NCI-H446 (cell line): ENCODE measurements at regions not wholly inside any gene's neighbourhood (a gene's known extent, or its start where the extent isn't known, plus 50 kb on each side); places are given as distances from the start of the nearest gene placed in this dataset.
"Not testable (repeated sequence)": the region's sequence is repeated elsewhere in the genome, so short reads cannot be mapped to it uniquely, and the experiment has no call there.

Experiments used
- DNase-seq, 2 experiments: peaks; one replicate each; lab custom pipeline; 2025; lab: John Stamatoyannopoulos, UW

DNA sequence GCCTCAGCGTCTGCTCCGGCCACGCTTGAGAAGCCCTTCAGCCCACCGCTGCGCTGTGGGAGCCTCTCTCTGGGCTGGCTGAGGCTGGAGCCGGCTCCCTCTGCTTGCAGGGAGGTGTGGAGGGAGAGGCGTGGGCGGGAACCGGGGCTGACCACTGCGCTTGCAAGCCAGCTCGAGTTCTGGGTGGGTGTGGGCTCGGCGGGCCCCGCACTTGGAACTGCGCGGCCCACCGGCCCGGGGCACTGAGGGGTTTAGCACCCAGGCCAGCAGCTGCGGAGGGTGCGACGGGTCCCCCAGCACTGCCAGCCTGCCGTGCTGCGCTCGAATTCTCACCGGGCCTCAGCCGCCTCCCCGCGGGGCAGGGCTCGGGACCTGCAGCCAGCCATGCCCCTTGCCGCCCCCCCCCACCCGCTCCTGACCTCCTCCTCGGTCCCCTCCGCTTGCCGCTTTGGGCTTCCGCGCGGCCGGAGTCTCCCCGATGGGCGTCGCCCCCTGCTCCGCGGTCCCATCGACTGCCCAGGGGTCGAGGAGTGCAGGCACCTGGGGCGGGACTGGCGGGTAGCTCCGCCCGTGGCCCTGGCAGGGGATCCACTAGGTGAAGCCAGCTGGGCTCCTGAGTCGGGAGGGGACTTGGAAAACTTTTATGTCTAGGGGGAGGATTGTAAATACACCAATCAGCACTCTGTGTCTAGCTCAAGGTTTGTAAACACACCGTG, 106.7 kb downstream of the RAP2B start:
- no peak for DNase-seq

DNA sequence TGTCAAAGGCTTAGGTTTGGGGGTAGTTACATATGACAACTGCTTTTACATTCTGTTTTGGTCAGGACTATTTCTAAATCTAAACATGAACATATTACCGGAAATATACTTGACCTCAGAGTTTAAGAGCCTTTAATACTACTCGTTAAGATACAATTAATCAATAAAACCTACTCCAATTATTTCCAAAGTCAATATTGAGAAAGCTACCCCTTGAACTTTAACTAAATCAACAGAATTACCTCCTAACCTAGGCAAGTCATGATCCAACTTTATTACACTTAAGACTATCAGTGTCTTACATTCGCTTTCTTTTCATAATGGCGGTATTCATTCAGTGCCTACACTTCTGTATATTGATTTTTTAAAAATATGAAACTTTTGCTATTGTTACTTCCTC, 107.7 kb downstream of the RAP2B start:
- DNase-seq = no peak

DNA sequence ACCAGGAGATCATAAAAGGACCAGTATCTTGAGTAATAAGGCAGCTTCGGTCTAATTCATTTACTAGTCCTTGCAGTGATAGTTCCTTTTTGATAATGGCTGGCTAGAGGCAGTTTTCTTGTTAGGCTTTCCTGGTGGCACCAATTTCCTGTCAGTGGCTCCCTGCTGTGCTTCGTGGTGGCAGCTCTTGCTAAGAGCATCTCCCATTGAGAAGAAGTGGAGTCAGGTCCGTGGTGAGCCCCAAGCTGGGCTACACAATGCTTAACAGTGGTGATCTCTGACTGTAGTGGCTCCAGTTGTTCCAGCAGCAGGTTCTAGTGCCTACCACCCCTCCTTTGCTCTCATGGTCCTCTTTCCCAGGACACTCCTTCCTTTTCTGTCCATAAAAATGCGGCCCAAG, 111.2 kb downstream of the RAP2B start:
- DNase-seq = no peak

DNA sequence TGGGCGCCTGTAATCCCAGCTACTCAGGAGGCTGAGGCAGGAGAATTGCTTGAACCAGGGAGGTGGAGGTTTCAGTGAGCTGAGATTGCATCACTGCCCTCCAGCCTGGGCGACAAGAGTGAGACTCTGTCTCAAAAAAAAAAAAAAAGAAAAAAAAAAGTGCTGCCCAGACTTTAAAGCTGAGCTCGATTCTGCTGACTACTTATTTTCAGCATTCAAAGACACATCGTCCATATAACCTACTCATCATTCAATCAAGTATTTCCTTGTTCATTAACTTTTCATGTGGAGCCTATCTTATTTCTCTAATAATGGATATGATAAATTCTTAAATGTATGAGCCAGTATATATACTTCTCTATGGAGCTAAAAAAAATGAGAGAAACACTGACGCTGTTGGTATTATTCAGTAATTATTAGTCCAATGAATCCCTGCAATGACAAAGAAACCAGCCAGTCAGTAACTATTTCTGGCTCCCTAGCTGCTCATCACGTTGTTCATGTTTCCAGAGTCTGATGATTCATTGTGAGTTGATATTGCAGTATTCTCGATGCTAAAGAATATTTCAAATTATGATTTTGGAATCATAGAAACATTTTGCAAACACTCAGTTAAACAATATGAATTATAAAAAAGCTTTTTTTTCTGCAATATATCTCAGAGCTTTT, 111.9 kb downstream of the RAP2B start:
- DNase-seq = no peak

DNA sequence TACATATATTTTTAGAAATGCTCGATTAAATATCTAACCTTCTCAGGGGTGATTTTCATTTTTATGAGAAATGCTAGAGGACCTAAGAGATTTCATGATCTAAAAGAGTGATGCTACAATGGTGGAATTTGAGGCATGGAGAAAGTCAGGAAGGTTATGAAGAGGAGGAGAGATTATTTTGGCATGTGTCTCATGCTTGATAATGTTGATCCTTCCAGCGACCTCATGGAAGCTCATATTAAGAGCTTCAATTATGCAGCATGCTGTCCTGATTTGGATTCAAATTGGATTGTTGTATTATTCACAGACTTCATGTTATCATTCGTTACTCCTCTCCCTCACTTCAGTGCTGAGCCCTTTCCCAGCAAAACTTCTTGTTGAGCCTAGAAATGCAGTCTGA, 112.5 kb downstream of the RAP2B start:
- DNase-seq = no peak

DNA sequence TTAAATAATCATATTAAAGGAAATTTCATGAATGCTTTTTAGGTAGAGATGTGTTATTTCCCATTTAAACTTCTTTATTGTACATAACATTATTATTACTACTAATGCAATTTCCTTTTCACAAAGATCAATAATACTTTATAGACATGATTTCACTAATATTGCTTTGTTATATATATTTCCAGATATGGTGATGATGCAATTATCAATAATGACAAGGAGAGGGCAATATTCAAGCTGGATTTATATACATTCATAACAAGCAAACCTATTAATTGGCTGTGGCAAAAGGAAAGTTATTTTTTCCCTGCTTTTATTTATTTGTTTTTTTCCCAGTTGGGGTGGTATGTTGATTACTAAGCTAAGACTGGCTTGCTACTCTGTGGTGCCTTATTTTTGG, 113.5 kb downstream of the RAP2B start:
- no peak for DNase-seq

DNA sequence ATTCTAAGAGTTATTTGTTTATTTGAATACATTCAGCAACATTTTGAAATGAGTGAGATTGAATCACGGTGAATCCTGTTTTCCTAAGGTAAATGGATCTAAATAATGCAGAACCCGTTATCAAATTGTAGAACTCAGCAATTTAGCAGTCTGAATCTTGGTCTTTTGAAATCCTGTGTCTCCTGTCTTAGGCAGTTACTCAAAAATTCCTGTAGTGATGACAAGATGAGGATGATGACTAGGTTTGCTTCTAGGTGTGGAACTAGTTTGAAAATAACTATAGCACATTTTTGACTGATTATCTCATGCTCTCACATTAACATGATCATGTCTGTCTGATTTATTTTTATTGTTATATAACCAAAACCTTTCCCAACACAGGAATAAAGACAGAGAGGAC, 115.0 kb downstream of the RAP2B start:
- no peak for DNase-seq

DNA sequence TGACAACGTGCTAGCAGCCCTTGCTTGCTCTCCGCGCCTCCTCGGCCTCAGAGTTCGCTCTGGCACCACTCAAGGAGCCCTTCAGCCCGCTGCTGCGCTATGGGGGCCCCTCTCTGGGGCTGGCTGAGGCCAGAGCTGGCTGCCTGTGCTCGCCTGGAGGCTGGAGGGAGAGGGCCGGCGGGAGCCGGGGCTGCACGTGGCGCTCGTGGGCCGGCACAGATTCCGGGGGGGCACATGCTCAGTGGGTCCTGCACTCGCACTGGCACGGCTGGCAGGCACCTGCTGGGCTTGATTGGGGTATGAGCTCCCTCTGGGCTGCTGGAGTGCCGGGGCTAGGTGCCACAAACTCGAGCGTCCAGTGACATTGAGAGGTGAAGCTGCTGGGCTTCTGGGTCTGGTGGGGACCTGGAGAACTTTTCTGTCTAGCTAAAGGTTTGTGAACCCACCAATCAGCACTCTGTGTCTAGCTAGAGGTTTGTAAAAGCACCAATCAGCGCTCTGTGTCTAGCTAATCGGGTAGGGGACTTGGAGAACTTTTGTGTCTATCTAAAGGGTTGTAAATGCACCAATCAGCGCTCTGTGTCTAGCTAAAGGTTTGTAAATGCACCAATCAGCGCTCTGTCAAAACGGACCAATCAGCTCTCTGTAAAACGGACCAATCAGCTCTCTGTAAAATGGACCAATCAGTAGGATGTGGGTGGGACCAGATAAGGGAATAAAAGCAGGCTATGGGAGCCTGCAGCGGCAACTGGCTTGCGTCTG, 119.4 kb downstream of the RAP2B start:
- DNase-seq = not testable (repeated sequence)

DNA sequence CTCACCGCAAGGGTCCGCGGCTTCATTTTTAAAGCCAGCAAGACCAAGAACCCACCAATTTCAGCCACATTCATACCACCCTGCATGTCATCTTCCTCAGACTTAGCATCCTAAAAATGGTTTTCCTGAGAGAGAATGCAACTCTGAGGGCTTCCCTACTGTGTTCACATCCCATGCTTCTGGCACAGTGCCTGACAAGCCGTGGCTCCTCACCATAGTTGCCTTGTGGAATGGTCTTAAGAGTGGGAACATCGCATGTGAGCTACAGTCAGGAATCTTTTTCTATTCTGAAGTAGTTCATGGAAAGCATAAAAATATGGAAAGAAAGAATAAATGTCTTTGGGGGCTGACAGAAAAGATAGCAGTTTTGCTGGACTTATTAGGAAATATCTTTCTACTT, 120.3 kb downstream of the RAP2B start:
- DNase-seq = no peak

DNA sequence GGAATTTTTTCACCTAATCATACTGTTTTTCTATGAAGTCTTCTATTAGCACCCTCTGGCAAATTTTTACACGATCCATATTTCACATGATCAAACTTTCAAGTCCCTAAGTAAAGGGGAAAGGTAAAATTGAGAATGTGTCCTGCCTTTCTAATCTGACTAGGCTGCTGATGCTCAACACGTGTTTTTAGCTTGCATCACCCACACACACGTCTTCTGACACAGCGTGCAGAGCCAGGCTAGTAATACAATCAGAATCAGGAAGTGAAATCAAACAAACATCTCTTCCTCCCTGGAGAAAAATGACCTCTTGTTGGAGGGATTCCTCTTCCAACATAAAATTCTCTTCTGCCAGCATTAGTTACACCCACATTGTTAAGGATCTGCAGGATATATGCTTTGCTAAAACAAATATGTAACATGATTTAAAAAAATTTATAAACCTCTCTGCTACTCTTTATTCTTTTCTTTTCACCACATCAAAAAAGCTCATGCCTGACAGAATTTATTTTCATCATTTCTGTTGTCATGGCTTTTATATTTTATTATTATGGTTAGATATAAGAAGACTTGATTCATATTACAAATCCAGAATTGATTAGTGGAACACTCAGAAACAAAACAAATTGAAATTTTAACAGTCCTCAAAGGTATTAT, 122.4 kb downstream of the RAP2B start:
- DNase-seq = no peak

DNA sequence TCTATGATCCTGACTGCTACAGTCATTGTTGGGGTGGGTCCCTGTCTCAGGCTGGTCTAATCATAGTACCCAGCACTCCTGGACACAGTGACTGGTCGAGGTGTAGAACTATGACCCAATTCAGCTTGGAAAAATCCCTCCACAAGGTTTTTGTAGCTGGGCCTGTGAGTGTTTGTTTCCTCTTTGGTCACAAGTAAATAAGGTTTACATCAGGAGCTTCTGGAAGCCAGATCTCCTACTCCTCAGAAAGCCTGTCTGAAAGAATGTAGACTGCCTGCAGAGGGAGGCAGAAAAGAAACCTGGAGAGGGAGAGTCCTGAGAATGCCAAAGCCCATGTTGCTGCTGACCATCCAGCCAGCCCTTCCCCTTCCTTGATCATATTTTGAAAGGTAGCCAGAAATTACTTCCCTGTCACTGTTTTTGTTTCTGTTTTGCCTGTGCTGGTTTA, 123.2 kb downstream of the RAP2B start:
- DNase-seq = no peak

DNA sequence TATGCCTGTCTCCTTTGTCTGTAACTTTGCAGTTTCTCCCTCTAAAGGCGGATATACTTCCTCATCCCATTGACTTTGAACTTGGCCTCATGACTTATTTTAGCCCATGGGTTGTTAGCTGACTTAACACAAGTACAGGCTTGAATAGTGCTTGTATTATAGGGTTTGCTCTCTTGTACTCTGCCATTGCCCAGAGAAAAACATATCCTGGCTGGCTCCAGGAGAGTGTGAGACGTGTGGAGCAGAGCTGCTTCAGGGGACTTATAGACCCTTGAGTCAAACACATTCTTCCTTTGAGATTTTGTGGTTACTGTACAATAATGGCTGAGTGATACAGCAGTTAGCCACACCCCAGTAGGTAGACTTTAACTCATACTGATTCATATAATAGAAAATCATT, 124.0 kb downstream of the RAP2B start:
- no peak for DNase-seq

DNA sequence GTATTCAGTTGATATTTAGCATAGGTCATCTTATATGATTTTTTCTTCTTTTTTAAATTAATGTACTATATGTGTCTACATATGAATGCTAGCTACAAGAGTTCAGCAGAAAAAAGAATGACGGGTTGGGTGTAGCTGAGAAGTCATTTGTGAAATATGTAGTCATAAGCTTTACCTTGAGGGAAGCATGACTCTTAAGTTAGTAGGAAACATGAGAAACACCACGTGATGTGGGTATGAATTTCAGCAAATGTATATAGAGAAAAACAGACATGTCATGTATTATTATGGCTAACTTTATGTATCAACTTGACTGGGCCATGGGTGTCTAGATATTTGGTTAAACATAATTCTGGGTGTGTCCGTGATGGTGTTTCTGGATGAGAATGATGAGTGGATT, 125.0 kb downstream of the RAP2B start:
- no peak for DNase-seq

DNA sequence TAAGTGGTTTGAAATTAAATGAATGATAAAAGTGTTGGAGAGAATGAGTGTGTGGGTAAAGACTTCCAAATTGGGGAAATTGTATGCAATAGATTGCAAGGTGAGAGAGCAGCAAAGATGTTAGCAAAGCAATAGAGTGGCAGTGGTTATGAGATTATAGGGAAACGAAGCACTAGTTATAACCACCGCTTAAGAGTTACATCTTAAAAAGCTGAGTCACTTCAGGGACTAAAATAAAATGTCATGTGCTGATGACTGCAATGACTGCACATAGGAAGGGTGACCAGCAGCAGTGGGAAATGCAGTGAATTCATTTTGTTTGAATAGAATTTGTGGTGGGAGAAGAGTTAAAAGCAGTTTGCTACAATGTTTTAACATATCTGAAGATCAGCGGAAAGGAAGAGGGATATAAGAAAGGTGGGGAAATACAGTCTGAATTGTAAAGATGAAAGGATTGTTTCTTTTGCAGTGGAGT, 127.3 kb downstream of the RAP2B start:
- no peak for DNase-seq

DNA sequence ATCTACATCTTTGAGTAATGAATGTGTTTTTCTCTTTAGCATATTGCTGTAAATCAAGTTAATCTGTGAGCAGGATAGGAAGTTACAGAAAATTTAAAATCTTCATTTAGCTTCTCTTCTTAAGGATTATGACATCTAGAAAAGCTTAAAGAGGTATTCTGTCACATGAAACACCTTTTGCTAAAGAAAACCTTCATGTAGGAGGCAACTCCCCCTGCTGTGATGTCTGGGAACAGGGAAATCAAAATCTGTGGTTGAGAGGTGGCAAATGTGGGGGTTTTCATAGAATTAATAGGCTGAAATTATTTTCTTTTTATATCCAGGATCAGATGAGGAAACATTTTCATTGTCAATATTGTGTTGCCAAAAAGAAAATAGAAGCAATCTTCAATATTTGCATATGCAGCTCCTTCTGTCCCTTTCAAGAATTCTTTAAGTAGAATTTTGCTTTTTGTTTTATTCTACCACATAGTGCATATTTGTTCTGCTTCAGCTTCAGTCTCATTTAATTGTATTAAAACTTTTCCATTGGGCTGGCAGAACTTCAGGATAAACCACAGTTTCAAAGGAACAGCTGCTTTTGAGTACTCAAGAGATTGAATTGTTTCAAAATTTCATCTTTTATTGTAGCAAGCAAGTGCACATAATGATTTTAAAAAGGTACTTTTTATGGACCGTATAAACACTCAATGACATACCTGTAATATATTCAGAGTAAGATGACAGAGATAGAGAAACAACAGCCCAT, 128.4 kb downstream of the RAP2B start:
- DNase-seq = no peak

DNA sequence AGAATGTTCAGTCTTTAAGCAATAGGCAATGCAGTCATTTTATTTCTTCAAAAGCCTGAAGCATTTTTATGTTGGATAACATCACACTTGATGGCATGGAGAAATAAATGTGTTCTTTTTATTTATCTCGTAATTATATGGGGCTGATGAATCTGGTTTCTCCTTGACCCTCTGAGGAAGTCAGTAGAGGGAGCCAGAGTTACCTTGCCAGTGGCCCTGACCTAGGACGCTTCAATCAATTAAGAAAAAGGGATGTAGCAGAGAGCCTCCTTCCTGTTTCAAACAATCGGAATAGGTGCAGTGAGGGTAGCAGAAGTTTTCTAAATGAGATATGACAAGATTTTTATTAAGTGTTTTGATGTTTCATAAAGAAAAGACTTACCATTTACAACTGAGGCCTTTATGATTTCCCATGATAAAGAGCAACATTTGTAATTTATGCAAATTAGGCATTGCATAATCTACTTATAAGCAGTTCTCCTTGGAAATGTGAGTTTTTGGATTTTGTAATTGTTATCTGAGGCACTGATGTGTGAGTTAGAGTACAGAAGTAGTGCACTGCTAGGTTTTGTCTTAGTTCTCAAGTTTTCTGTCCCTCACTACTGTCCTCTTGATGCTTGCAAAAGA, 129.1 kb downstream of the RAP2B start:
- no peak for DNase-seq

DNA sequence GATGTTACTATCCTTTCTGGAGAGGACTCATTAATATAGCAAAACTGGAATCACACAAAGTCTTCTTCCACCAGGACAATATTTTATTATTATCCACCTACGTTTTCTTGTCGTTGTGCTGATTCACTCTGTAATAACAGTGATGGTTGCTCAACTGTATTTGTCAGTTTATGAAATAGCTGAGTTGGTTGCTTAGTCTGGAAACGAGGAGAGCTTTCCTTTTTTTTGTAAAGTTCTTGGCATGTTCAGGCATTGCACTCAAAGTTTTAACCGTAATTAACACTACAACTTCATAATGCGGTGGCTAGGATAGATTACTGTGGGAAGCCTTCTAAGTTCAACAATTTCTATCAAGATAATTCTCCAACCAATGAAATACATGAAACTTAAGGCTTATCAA, 131.2 kb downstream of the RAP2B start:
- no peak for DNase-seq

DNA sequence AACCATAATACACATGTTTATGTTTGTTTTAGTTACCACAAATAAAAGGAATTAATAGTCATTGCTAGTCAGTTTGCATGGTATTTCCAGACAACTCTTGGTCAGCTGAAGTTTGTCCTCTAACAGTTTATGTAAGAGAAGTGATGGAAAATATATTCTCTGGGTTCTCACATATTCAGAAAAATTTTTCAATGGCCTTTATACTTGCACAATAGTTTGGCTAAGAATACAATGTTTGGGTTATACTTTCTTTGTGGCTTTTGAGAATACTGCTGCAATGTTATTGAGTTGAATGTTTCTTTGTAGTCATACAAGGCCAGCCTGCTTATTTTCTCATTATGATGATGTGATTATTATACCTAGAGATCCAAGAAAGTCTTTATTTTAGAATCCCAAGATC, 133.9 kb downstream of the RAP2B start:
- DNase-seq = no peak

DNA sequence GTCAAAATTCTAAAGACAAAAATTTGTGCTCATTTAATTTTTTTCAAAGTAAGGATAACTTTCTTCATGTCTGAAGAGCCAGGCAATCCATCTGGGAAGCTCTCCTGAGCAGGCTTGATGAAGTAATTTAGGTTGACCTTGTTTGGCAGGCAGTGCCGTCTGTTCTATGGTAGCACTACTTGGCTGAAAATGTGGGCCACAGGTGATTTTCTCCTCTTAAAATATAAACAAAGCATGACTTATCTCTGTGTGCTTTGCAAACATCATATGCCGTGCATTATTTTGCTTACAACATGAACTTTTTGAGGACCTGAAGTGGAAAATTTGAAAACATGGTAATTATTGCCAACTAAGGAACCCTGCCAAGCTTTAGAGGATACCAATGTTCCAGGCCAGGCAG, 143.2 kb downstream of the RAP2B start:
- DNase-seq = no peak

DNA sequence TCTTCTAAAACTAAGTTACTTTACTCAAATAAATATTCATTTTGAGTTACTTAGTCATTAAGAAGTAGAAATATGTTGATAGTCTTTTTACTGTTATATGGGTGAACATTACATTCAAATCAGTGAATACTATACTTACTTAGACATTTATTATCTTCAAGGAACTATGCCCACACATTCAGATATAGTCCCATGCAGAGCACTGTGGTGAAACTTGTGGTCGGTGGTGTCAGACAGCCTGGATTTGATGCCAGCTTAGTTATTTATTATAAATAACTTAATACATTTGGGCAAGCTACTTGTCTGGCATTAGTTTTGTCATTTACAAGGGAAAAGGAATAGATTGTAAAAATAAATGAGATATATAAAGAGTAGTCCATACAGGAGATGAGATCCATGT, 149.5 kb downstream of the RAP2B start:
- no peak for DNase-seq

DNA sequence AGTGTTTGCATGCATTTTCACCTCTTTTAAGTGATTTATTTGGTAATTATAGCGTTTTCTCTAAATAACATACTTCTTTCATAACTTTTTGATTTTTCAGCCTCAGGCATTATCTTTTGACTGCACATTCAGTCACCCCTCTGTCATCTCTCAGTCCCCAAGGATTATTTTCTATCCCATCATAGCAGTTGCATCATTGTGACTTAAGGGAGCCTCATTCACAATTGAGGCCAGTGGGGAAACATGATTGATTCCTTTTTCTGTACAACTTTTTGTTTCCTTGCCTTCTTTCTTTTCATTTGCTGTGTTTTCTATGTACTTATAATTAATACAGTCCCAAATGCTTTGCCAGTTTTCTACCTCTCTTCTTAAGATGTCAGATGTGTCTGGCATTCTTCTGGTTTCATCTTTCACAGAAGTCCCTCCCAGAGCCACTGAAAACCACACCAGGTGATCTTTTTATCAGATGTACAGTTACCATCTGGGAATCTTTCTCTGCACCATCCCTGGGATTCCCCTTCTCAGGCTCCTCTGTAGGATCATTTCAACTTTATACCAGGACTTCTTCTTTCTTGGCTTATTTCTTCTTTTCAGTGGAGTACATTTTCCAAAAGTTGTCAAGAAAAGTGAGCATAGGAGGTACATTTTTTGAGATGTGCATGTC, 151.4 kb downstream of the RAP2B start:
- DNase-seq = no peak
